Right lobe of liver (tissue), 6 donors: ENCODE measurements at regions not wholly inside any gene's neighbourhood (a gene's known extent, or its start where the extent isn't known, plus 50 kb on each side); places are given as distances from the start of the nearest gene placed in this dataset.
A peak's percentile ranks its signal among the peaks of the same experiment; 100 is the strongest.

Source experiments
- ATAC-seq, 4 donors: fragments of 200-7000 bp; cut with Tn5 transposase; one replicate each; pipeline ENCODE4 v1.9.1; 2020; ENCODE audit warnings: mild to moderate bottlenecking in 4 of 4, moderate library complexity in 4 of 4
- DNase-seq, 3 donors: peaks; one replicate each; pipeline ENCODE4 v3.0.0-alpha.2; 2020
- H3K27ac ChIP-seq, 3 donors: fragments of 200-600 bp; one replicate each; pipeline ENCODE4 v1.8.0; 2022
- H3K27me3 ChIP-seq, 2 donors: fragments of 200-600 bp; one replicate each; pipeline ENCODE4 v1.8.0; 2022
- H3K36me3 ChIP-seq, 4 donors: fragments of 200-600 bp; sonication (generic) in 1 of 4; one replicate each; pipeline versions ENCODE4 v1.5.1 to v1.8.0; 2017 to 2022; ENCODE audit warnings: control low read depth in 1 of 4
- H3K4me1 ChIP-seq, 4 donors: fragments of 200-600 bp; sonication (generic) in 1 of 4; one replicate each; pipeline versions ENCODE4 v1.5.1 to v1.8.0; 2017 to 2022; ENCODE audit warnings: control low read depth in 1 of 4
- H3K4me3 ChIP-seq, 3 donors: fragments of 200-600 bp; one replicate each; pipeline ENCODE4 v1.8.0; 2022
- H3K9me3 ChIP-seq, 4 donors: fragments of 200-600 bp; sonication (generic) in 1 of 4; one replicate each; pipeline versions ENCODE4 v1.5.1 to v1.8.0; 2017 to 2022; ENCODE audit warnings: control low read depth in 1 of 4
- CTCF ChIP-seq, 4 donors: fragments of 200-600 bp in 3 of 4; fragments of 450-650 bp in 1 of 4; IDR thresholded peaks; one replicate each; pipeline versions ENCODE4 v1.5.1 to v1.8.0; 2016 to 2022; ENCODE audit warnings: antibody characterized with exemption in 4 of 4, mild to moderate bottlenecking in 2 of 4
- POLR2A ChIP-seq: fragments of 450-650 bp; IDR thresholded peaks from one replicate; pipeline ENCODE4 v1.6.1; 2017; ENCODE audit warnings: antibody characterized with exemption, mild to moderate bottlenecking
- WGBS: methylation state at CpG from one replicate; pipeline ENCODE4 v1.1.6; 2018; ENCODE audit warnings: low coverage, low lambda C conversion rate; ENCODE audit not compliant: insufficient coverage; ENCODE audit errors: missing lambda C conversion rate; 5-methylcytosine and 5-hydroxymethylcytosine counted together
- intact Hi-C, 2 donors: fragments of 100-400 bp; cut with DNase I; formaldehyde crosslinking; loops; one replicate each; pipeline versions ENCODE4 v1.11.2 to v1.14.1; 2022
- donor health status: DM: no; HTN: yes; CAD: no.
- donor health status: DM: no; HTN: no; CAD: no.
- donor health status: DM: no; HTN: no; CAD: no.
- donor health status: DM: no; HTN: yes; CAD: no.
- donor health status: DM: no; HTN: yes; CAD: no.

- TF ChIP-seq POLR2A (no peak), CTCF (IDR thresholded peaks at IDR 0.05) (no peak)
- no peak overlapping the region for H3K27ac ChIP-seq
- no peak overlapping the region for H3K4me3 ChIP-seq
- intact Hi-C loops, result no loop called here
- WGBS, result 52% methylated on average over 3 of the region's 3 CpGs
- H3K9me3 ChIP-seq, result no peaks in the 10 kb centered on the region
- H3K4me1 ChIP-seq, result no peaks in the 10 kb centered on the region
- DNase-seq (no peak), ATAC-seq (no peak)
- no peaks in the 10 kb centered on the region for H3K27me3 ChIP-seq
- H3K36me3 ChIP-seq, result no peaks in the 10 kb centered on the region
These were observed 889.2 kb downstream of the MCTP2 start for GRCh38 chr15:95120595-95120994.

GRCh38 chr15:95121191-95121590, 889.8 kb downstream of the MCTP2 start:
- DNase-seq (no peak), ATAC-seq (no peak)
- 25% methylated on average over 1 of the region's 1 CpG for WGBS
- Histone ChIP-seq H3K4me1 (no peaks in the 10 kb centered on the region), H3K27me3 (no peaks in the 10 kb centered on the region), H3K27ac (no peak overlapping the region), H3K9me3 (no peaks in the 10 kb centered on the region), H3K4me3 (no peak overlapping the region), H3K36me3 (no peaks in the 10 kb centered on the region)
- TF ChIP-seq CTCF (IDR thresholded peaks at IDR 0.05), result no peak
- no peak for TF ChIP-seq POLR2A
- intact Hi-C loops, result no loop called here

- ATAC-seq (no peak), DNase-seq (no peak)
- no peak overlapping the region for H3K27ac ChIP-seq
- H3K9me3 ChIP-seq, result no peaks in the 10 kb centered on the region
- TF ChIP-seq POLR2A (no peak), CTCF (IDR thresholded peaks at IDR 0.05) (no peak)
- intact Hi-C loops, result no loop called here
- no peak overlapping the region for H3K4me3 ChIP-seq
- H3K36me3 ChIP-seq, result no peaks in the 10 kb centered on the region
- WGBS, result 56% methylated on average over 2 of the region's 2 CpGs
- H3K4me1 ChIP-seq, result no peaks in the 10 kb centered on the region
- H3K27me3 ChIP-seq, result no peaks in the 10 kb centered on the region
These were observed 894.4 kb downstream of the MCTP2 start for GRCh38 chr15:95125803-95126202.

GRCh38 chr15:95127356-95127755, 896.0 kb downstream of the MCTP2 start:
- no peak overlapping the region for H3K27ac ChIP-seq
- H3K27me3 ChIP-seq, result no peaks in the 10 kb centered on the region
- H3K4me1 ChIP-seq, result no peaks in the 10 kb centered on the region
- no peaks in the 10 kb centered on the region for H3K36me3 ChIP-seq
- TF ChIP-seq POLR2A (no peak), CTCF (IDR thresholded peaks at IDR 0.05) (no peak)
- DNase-seq (no peak), ATAC-seq (peak in 2 of 4 donors; percentile 22)
- no peak overlapping the region for H3K4me3 ChIP-seq
- WGBS, result 37% methylated on average over 3 of the region's 3 CpGs
- intact Hi-C loops, result no loop called here
- no peaks in the 10 kb centered on the region for H3K9me3 ChIP-seq

- Histone ChIP-seq H3K4me1 (no peaks in the 10 kb centered on the region), H3K27me3 (no peaks in the 10 kb centered on the region), H3K9me3 (no peaks in the 10 kb centered on the region), H3K27ac (no peak overlapping the region), H3K36me3 (no peaks in the 10 kb centered on the region), H3K4me3 (no peak overlapping the region)
- intact Hi-C loops, result no loop called here
- TF ChIP-seq POLR2A, result no peak
- no peak for TF ChIP-seq CTCF (IDR thresholded peaks at IDR 0.05)
- DNase-seq (no peak), ATAC-seq (peak in 2 of 4 donors; percentile 22 to 29)
- 30% methylated on average over 3 of the region's 4 CpGs for WGBS
These were observed 898.2 kb downstream of the MCTP2 start for GRCh38 chr15:95129574-95129973.
